ENCODE measurements at regions not wholly inside any gene's neighbourhood (a gene's known extent, or its start where the extent isn't known, plus 50 kb on each side); places are given as distances from the start of the nearest gene placed in this dataset.

- TF ChIP-seq CTCF (IDR thresholded peaks at IDR 0.05; ENCODE audit: low read depth, low read length), result no peak
- no peak for DNase-seq (ENCODE audit: extremely low read depth, low read depth)
Observed at GRCh38 chr20:12175538-12175937, 257.8 kb downstream of the BTBD3 start.

GRCh38 chr20:12177657-12178293, 260.1 kb downstream of the BTBD3 start:
- TF ChIP-seq CTCF (IDR thresholded peaks at IDR 0.05; ENCODE audit: low read depth, low read length), result no peak
- no peak for DNase-seq (ENCODE audit: extremely low read depth, low read depth)

- no peak for TF ChIP-seq CTCF (IDR thresholded peaks at IDR 0.05; ENCODE audit: low read depth, low read length)
- no peak for DNase-seq (ENCODE audit: extremely low read depth, low read depth)
Observed at GRCh38 chr20:12179692-12180091, 262.0 kb downstream of the BTBD3 start.

- no peak for TF ChIP-seq CTCF (IDR thresholded peaks at IDR 0.05; ENCODE audit: low read depth, low read length)
- DNase-seq (ENCODE audit: extremely low read depth, low read depth), result no peak
Observed at GRCh38 chr20:12180107-12180661, 262.5 kb downstream of the BTBD3 start.

GRCh38 chr20:12198281-12198680, 280.6 kb downstream of the BTBD3 start:
- DNase-seq (ENCODE audit: extremely low read depth, low read depth), result no peak

GRCh38 chr20:12199703-12200102, 282.0 kb downstream of the BTBD3 start:
- DNase-seq (ENCODE audit: extremely low read depth, low read depth), result no peak
- no peak for TF ChIP-seq CTCF (IDR thresholded peaks at IDR 0.05; ENCODE audit: low read depth, low read length)

More at GRCh38 chr20:12198281-12198680, 280.6 kb downstream of the BTBD3 start:
- TF ChIP-seq CTCF (IDR thresholded peaks at IDR 0.05; ENCODE audit: low read depth, low read length), result no peak

GRCh38 chr20:12201289-12201991, 283.7 kb downstream of the BTBD3 start:
- TF ChIP-seq CTCF (IDR thresholded peaks at IDR 0.05; ENCODE audit: low read depth, low read length), result no peak
- no peak for DNase-seq (ENCODE audit: extremely low read depth, low read depth)

Measured in AG09319 (cell line).